Body of pancreas (tissue), 4 donors: ENCODE measurements at regions not wholly inside any gene's neighbourhood (a gene's known extent, or its start where the extent isn't known, plus 50 kb on each side); places are given as distances from the start of the nearest gene placed in this dataset.
A peak's percentile ranks its signal among the peaks of the same experiment; 100 is the strongest.

Source experiments
- ATAC-seq: fragments of 150-250 bp; one replicate; pipeline ENCODE4 v1.9.1; 2016
- DNase-seq, 4 donors: peaks; one replicate each; pipeline ENCODE4 v3.0.0-alpha.2; 2019
- H3K27ac ChIP-seq, 4 donors: fragments of 200-600 bp; sonication (generic); 1 replicate in 3 of 4; 2 replicates in 1 of 4; pipeline versions ENCODE4 v1.5.1 to v1.6.1; 2016 to 2019; ENCODE audit warnings: mild to moderate bottlenecking in 1 of 4, mixed read lengths in 1 of 4, moderate library complexity in 1 of 4
- H3K27me3 ChIP-seq, 2 donors: fragments of 200-600 bp; sonication (generic); one replicate each; pipeline ENCODE4 v1.6.0; 2016; ENCODE audit warnings: mild to moderate bottlenecking in 1 of 2
- H3K36me3 ChIP-seq, 2 donors: fragments of 200-600 bp; sonication (generic); replicated peaks in 1 of 2; 2 replicates each; pipeline ENCODE4 v1.5.1; 2016; ENCODE audit warnings: low read depth in 2 of 2; ENCODE audit not compliant: insufficient read depth in 1 of 2
- H3K4me1 ChIP-seq: fragments of 200-600 bp; sonication (generic); one replicate; pipeline ENCODE4 v1.6.0; 2016
- H3K4me3 ChIP-seq, 2 donors: fragments of 200-600 bp; sonication (generic); 1 replicate in 1 of 2; 2 replicates in 1 of 2; pipeline ENCODE4 v1.5.1; 2016 to 2019
- H3K9me3 ChIP-seq, 3 donors: fragments of 200-600 bp; sonication (generic); 1 replicate in 2 of 3; 2 replicates in 1 of 3; pipeline ENCODE4 v1.5.1; 2016
- POLR2A ChIP-seq, 3 donors: fragments of 450-650 bp; IDR thresholded peaks; one replicate each; pipeline ENCODE4 v1.6.1; 2016; ENCODE audit warnings: antibody characterized with exemption in 3 of 3, mild to moderate bottlenecking in 2 of 3
- WGBS, 2 donors: methylation state at CpG; one replicate each; pipeline ENCODE4 v1.1.5; 2017; 5-methylcytosine and 5-hydroxymethylcytosine counted together
- intact Hi-C: fragments of 100-400 bp; cut with DNase I; formaldehyde crosslinking; loops from one replicate; pipeline ENCODE4 v1.15.1; 2023
- TF ChIP-seq, protein P1 (sequence below), 7 experiments: fragments of 450-650 bp in 4 of 7; fragments of 200-600 bp in 3 of 7; sonication (generic) in 3 of 7; IDR thresholded peaks; one replicate each; pipeline ENCODE4 v1.5.1; 2016 to 2019; ENCODE audit warnings: antibody characterized with exemption in 7 of 7

DNA sequence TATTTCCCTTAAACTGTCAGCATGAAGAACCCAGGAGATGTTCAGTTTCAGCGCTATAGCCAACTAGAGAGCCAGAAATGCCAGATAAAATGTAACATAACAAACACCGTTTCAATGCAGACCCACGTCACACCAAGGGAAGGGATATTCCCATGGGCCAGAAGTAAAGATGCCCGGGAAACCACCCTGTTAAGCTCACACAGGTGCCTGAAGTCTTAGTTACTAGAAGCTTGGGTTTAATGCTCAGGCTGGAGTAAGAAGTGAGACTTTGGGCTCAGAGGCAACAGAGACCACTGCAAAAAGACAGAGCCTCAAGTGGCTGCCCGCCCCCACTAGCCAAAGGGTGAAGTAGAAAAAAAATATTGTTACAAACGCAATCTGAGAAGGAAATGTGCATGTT is 52.3 kb downstream of the SYNE3 start:
- H3K9me3 ChIP-seq = no peaks in the 10 kb centered on the region
- no peak overlapping the region for H3K4me3 ChIP-seq
- no peaks in the 10 kb centered on the region for H3K27me3 ChIP-seq
- no peaks in the 10 kb centered on the region for H3K36me3 ChIP-seq
- 81 to 86% methylated on average over 6 of the region's 6 CpGs for WGBS, 2 donors
- no peak for TF ChIP-seq POLR2A (IDR thresholded peaks at IDR 0.05)
- TF ChIP-seq, protein P1, sequence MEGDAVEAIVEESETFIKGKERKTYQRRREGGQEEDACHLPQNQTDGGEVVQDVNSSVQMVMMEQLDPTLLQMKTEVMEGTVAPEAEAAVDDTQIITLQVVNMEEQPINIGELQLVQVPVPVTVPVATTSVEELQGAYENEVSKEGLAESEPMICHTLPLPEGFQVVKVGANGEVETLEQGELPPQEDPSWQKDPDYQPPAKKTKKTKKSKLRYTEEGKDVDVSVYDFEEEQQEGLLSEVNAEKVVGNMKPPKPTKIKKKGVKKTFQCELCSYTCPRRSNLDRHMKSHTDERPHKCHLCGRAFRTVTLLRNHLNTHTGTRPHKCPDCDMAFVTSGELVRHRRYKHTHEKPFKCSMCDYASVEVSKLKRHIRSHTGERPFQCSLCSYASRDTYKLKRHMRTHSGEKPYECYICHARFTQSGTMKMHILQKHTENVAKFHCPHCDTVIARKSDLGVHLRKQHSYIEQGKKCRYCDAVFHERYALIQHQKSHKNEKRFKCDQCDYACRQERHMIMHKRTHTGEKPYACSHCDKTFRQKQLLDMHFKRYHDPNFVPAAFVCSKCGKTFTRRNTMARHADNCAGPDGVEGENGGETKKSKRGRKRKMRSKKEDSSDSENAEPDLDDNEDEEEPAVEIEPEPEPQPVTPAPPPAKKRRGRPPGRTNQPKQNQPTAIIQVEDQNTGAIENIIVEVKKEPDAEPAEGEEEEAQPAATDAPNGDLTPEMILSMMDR (IDR thresholded peaks at IDR 0.05) = no peak
- no peak for DNase-seq
- no peak overlapping the region for H3K27ac ChIP-seq
- intact Hi-C loops = no loop called here
- H3K4me1 ChIP-seq = peaks cover 5% of the 10 kb centered on the region
- no peak for ATAC-seq

DNA sequence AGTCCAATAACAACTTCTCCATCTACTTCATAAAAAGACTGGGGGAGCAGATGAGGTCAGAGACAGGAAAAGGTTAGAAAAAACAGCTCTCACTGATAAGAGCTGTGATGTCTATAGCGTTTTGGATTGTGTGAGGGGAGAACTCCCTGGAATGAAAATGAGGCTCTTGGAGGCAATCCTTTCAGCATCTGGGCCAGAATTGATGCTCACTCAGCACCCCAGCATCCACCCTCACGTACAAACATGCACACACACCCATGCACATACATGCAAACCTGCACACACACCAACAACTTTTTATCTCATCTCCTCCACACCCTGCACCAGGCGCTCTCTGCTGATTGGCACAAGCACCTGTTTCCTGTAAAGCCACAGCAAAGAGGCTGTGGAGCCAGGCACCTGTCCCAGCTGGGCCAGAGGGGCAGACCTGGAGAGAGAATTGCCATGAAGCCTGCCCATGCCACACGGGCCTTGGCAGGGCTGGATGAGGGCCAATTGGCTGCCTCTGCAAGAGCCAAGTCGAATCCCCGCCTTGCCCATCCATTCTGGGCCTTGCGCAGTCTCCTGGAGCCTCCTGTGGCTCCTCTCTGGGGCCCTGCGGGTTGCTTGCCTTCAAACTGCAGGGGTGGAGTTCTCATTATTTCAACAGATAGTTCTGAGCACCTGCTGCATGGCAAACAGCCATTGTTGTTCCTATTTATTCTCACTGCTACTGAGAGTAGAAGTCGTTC is 53.1 kb downstream of the SYNE3 start:
- Histone ChIP-seq H3K36me3 (no peaks in the 10 kb centered on the region), H3K4me1 (peaks cover 5% of the 10 kb centered on the region), H3K4me3 (no peak overlapping the region), H3K27ac (no peak overlapping the region), H3K9me3 (no peaks in the 10 kb centered on the region), H3K27me3 (no peaks in the 10 kb centered on the region)
- DNase-seq (peak in 1 of 4 donors; percentile 59), ATAC-seq (no peak)
- intact Hi-C loops = no loop called here
- 46 to 56% methylated on average over 9 of the region's 9 CpGs for WGBS, 2 donors
- TF ChIP-seq, protein P1 (IDR thresholded peaks at IDR 0.05) = no peak
- no peak for TF ChIP-seq POLR2A (IDR thresholded peaks at IDR 0.05)

DNA sequence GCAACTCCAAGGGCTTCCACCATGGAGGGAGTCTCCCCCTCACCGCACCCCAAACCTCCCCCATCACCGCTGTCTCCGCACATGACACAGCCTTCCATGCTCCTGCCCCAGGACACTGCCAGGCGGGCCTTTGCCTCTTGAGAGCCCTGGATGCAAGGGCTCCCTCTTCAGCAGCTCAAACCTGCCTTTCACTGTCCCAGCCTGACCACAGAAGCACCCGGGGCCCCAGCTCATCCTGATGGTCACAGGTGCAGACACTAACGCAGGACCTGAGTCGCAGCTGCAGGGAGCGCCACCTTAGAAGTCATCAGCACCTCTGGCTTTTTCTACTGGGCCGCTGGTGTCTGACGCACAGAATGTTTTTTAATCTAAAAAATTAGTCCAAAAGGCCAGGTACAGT is 54.0 kb downstream of the SYNE3 start:
- TF ChIP-seq POLR2A (IDR thresholded peaks at IDR 0.05) = no peak
- TF ChIP-seq, protein P1 (IDR thresholded peaks at IDR 0.05) = no peak
- whole genome bisulfite sequencing, 2 donors = 91 to 97% methylated on average over 9 to 10 of the region's 10 CpGs
- ATAC-seq (no peak), DNase-seq (no peak)
- Histone ChIP-seq H3K4me1 (peaks cover 8% of the 10 kb centered on the region), H3K27me3 (no peaks in the 10 kb centered on the region), H3K4me3 (no peak overlapping the region), H3K36me3 (no peaks in the 10 kb centered on the region), H3K27ac (no peak overlapping the region), H3K9me3 (no peaks in the 10 kb centered on the region)
- intact Hi-C loops = no loop called here

DNA sequence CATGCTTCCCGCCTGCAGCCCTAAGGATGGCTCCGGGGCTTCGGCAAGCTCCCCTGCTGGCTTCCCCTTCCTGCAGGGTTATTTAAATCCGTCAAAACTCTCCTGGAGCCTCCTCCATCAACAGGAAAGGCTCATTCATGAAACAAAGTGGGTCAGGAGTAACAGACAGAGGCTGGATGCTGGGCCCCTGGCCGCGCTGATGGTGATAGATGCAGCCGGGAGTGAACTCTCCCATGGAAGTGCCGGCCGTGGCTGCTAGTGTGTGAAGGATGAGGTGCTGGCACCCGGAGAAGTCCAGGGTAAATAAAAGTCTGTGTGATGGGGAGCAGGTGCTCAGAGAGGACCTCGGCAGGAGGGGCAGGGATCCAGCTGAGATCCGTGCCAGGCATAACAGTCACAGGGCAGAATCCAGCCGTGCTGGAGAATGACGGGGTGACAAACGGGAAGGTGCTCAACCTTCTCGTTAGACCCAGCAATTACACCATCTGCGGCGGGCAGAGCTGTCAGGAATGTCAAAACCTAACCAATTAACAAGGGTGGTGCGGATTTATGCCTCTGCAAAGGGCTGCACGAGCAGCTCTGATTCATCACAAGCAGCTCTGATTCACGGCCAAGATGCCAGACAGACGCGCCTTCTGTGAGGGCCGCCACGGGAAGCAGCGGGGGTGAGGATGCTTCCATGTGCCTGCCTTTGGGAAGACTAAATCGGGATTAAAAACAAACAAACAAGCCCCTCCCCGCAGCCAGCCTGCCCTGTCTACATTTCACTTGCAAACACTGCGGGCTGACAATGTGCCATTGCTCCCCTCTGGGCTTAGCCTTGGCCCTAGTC is 55.6 kb downstream of the SYNE3 start:
- 29 to 36% methylated on average over 27 to 29 of the region's 29 CpGs for WGBS, 2 donors
- no peaks in the 10 kb centered on the region for H3K36me3 ChIP-seq
- no peak for TF ChIP-seq POLR2A (IDR thresholded peaks at IDR 0.05)
- TF ChIP-seq, protein P1 (IDR thresholded peaks at IDR 0.05) = no peak
- H3K4me1 ChIP-seq = peaks cover 13% of the 10 kb centered on the region
- H3K27ac ChIP-seq = no peak overlapping the region
- no peak for ATAC-seq
- intact Hi-C loops = no loop called here
- H3K27me3 ChIP-seq = no peaks in the 10 kb centered on the region
- DNase-seq = peak in 1 of 4 donors; percentile 11
- H3K4me3 ChIP-seq = no peak overlapping the region
- H3K9me3 ChIP-seq = no peaks in the 10 kb centered on the region
